SK-N-SH treated with all-trans-retinoic acid at 6 μM for 48 hours (cell line): ENCODE measurements at regions not wholly inside any gene's neighbourhood (a gene's known extent, or its start where the extent isn't known, plus 50 kb on each side); places are given as distances from the start of the nearest gene placed in this dataset.

ENCODE experiments used
- ATAC-seq: fragments of 200-7000 bp; cut with Tn5 transposase; 3 replicates; pipeline ENCODE4 v1.9.1; 2020; ENCODE audit warnings: mild to moderate bottlenecking, moderate library complexity
- BACH2 ChIP-seq: fragments of 250-450 bp; sonication (Bioruptor Pico); IDR thresholded peaks from 2 replicates; pipeline ENCODE4 v1.9.0; 2021; ENCODE audit warnings: mild to moderate bottlenecking, borderline replicate concordance
- ESRRG ChIP-seq: fragments of 250-450 bp; sonication (Bioruptor Pico); IDR thresholded peaks from 2 replicates; pipeline ENCODE4 v1.6.1; 2021; ENCODE audit warnings: mild to moderate bottlenecking
- GLIS3 ChIP-seq: fragments of 250-450 bp; sonication (Bioruptor Pico); IDR thresholded peaks from 2 replicates; pipeline ENCODE4 v1.5.0; 2020; ENCODE audit warnings: mild to moderate bottlenecking, moderate library complexity
- ISL1 ChIP-seq: fragments of 250-450 bp; sonication (Bioruptor Pico); IDR thresholded peaks from 2 replicates; pipeline ENCODE4 v2.1.2; 2022; ENCODE audit warnings: mild to moderate bottlenecking, moderate library complexity
- OSR1 ChIP-seq: fragments of 250-450 bp; sonication (Bioruptor Pico); IDR thresholded peaks from 2 replicates; pipeline ENCODE4 v1.8.0; 2022; ENCODE audit warnings: moderate library complexity, mild to moderate bottlenecking, inconsistent platforms
- PPARA ChIP-seq: fragments of 250-450 bp; sonication (Bioruptor Pico); IDR thresholded peaks from 2 replicates; pipeline ENCODE4 v1.5.0; 2020; ENCODE audit warnings: mild to moderate bottlenecking, borderline replicate concordance
- RARB ChIP-seq: fragments of 250-450 bp; sonication (Bioruptor Pico); IDR thresholded peaks from 2 replicates; pipeline ENCODE4 v1.8.0; 2021; ENCODE audit warnings: mild to moderate bottlenecking, moderate library complexity
- SNAI2 ChIP-seq: fragments of 250-450 bp; sonication (Bioruptor Pico); IDR thresholded peaks from 2 replicates; pipeline ENCODE4 v1.5.0; 2020; ENCODE audit warnings: mild to moderate bottlenecking, moderate library complexity
- TCF4 ChIP-seq: fragments of 250-450 bp; sonication (Bioruptor Pico); IDR thresholded peaks from 2 replicates; pipeline ENCODE4 v1.8.0; 2021; ENCODE audit warnings: mild to moderate bottlenecking, moderate library complexity, borderline replicate concordance
- TOX ChIP-seq: fragments of 250-450 bp; sonication (Bioruptor Pico); IDR thresholded peaks from 2 replicates; pipeline ENCODE4 v1.8.0; 2021; ENCODE audit warnings: mild to moderate bottlenecking, moderate library complexity, borderline replicate concordance
- ZC3H10 ChIP-seq: fragments of 250-450 bp; sonication (Bioruptor Pico); IDR thresholded peaks from 2 replicates; pipeline ENCODE4 v1.5.1; 2021; ENCODE audit warnings: mild to moderate bottlenecking, moderate library complexity
- ZFP30 ChIP-seq: fragments of 450-650 bp; formaldehyde crosslinking; IDR thresholded peaks from 2 replicates; pipeline ENCODE4 v1.5.0; 2022; ENCODE audit warnings: mild to moderate bottlenecking, moderate library complexity
- ZNF565 ChIP-seq: fragments of 450-650 bp; formaldehyde crosslinking; conservative IDR thresholded peaks from 2 replicates; pipeline ENCODE4 v1.5.0; 2020; ENCODE audit warnings: low read depth, mild to moderate bottlenecking, moderate library complexity
- ZNF8 ChIP-seq: fragments of 450-650 bp; formaldehyde crosslinking; IDR thresholded peaks from 2 replicates; pipeline ENCODE4 v1.5.0; 2020; ENCODE audit warnings: mild to moderate bottlenecking, moderate library complexity
- TF ChIP-seq, protein P1 (sequence below): fragments of 250-450 bp; sonication (Bioruptor Pico); IDR thresholded peaks from 2 replicates; pipeline ENCODE4 v1.5.1; 2020; ENCODE audit warnings: low read depth, mild to moderate bottlenecking, moderate library complexity
- TF ChIP-seq, protein P2 (sequence below): fragments of 250-450 bp; sonication (Bioruptor Pico); IDR thresholded peaks from 2 replicates; pipeline ENCODE4 v1.8.0; 2020; ENCODE audit warnings: mild to moderate bottlenecking, moderate library complexity, borderline replicate concordance
- TF ChIP-seq, protein P3 (sequence below): fragments of 250-450 bp; sonication (Bioruptor Pico); IDR thresholded peaks from 2 replicates; pipeline ENCODE4 v1.8.0; 2021; ENCODE audit warnings: low read depth, mild to moderate bottlenecking, moderate library complexity, borderline replicate concordance
- TF ChIP-seq, protein P4 (sequence below): fragments of 250-450 bp; sonication (Bioruptor Pico); IDR thresholded peaks from 2 replicates; pipeline ENCODE4 v1.5.0; 2020; ENCODE audit warnings: mild to moderate bottlenecking, moderate library complexity

DNA sequence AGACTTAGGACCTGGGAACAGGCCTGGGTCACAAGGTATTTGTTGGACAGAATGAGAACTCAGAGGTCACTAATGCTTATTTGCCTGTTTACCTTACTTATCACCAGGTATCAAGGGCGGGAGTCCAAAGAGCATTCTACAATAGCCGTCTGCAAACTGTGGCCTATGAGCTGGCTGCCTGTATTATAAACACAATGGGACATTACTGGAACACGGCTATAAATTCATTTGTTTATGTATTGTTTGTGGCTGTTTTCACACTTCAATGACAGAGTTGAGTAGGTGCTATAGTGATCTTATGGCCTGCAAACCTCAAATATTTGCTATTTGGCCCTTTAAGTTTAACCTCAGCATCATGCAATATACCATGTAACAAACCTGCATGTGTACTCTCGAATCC is 76.6 kb upstream of the ASTN2 start:
- TF ChIP-seq SNAI2 (no peak), ZNF565 (CRISPR knock-in tag) (no peak), PPARA (CRISPR knock-in tag) (no peak), ZNF8 (CRISPR knock-in tag) (no peak), TOX (CRISPR knock-in tag) (no peak), OSR1 (no peak), TCF4 (no peak), ZFP30 (no peak), RARB (no peak)
- TF ChIP-seq, protein P1, sequence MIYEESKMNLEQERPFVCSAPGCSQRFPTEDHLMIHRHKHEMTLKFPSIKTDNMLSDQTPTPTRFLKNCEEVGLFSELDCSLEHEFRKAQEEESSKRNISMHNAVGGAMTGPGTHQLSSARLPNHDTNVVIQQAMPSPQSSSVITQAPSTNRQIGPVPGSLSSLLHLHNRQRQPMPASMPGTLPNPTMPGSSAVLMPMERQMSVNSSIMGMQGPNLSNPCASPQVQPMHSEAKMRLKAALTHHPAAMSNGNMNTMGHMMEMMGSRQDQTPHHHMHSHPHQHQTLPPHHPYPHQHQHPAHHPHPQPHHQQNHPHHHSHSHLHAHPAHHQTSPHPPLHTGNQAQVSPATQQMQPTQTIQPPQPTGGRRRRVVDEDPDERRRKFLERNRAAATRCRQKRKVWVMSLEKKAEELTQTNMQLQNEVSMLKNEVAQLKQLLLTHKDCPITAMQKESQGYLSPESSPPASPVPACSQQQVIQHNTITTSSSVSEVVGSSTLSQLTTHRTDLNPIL (CRISPR knock-in tag): no peak
- TF ChIP-seq, protein P2, sequence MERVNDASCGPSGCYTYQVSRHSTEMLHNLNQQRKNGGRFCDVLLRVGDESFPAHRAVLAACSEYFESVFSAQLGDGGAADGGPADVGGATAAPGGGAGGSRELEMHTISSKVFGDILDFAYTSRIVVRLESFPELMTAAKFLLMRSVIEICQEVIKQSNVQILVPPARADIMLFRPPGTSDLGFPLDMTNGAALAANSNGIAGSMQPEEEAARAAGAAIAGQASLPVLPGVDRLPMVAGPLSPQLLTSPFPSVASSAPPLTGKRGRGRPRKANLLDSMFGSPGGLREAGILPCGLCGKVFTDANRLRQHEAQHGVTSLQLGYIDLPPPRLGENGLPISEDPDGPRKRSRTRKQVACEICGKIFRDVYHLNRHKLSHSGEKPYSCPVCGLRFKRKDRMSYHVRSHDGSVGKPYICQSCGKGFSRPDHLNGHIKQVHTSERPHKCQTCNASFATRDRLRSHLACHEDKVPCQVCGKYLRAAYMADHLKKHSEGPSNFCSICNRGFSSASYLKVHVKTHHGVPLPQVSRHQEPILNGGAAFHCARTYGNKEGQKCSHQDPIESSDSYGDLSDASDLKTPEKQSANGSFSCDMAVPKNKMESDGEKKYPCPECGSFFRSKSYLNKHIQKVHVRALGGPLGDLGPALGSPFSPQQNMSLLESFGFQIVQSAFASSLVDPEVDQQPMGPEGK (CRISPR knock-in tag): no peak
- TF ChIP-seq, protein P3, sequence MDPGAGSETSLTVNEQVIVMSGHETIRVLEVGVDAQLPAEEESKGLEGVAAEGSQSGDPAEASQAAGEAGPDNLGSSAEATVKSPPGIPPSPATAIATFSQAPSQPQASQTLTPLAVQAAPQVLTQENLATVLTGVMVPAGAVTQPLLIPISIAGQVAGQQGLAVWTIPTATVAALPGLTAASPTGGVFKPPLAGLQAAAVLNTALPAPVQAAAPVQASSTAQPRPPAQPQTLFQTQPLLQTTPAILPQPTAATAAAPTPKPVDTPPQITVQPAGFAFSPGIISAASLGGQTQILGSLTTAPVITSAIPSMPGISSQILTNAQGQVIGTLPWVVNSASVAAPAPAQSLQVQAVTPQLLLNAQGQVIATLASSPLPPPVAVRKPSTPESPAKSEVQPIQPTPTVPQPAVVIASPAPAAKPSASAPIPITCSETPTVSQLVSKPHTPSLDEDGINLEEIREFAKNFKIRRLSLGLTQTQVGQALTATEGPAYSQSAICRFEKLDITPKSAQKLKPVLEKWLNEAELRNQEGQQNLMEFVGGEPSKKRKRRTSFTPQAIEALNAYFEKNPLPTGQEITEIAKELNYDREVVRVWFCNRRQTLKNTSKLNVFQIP (CRISPR knock-in tag): no peak
- no peak for ATAC-seq

DNA sequence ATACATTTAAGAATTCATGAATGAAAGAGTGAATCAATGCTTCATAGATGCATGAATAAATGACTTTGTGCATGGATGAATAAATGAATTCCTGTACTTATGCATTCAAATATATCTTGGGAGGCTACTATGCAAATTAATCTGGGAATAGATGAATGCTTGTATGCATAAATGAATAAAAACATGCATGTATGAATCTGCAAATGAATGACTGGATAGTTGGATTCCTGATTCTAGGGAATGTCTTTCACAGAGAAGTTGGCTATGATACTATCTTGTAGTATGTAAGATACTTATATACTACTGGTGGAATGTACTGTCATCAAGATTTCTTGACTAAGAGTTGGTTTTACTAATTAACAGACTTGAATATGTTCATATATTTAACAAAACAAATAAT is 75.3 kb upstream of the ASTN2 start:
- no peak for ATAC-seq
- TF ChIP-seq, protein P3 (CRISPR knock-in tag): no peak
- no peak for TF ChIP-seq RARB
- no peak for TF ChIP-seq ISL1 (CRISPR knock-in tag)
- TF ChIP-seq OSR1: no peak
- no peak for TF ChIP-seq ZC3H10 (CRISPR knock-in tag)
- no peak for TF ChIP-seq BACH2

DNA sequence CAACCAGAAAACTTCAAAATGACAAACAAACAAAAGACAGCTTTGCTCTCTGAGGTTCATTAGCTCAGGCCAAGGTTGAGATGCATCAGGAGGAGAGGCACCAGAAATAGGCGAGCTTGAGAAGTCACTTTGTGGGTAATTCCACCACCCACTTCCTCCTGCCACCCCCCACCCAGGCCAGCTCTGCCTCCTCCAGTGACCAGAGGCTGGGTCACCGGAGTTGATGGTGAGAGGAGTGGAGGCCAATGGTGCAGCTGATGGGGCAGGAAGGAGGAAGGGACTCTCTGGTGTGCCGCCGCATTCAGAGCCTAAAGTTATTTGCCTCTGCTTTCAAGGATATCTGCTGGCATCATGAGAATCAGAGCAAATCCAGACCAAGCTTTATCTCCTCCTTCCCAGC is 73.8 kb upstream of the ASTN2 start:
- no peak for ATAC-seq
- TF ChIP-seq OSR1 (no peak), ESRRG (CRISPR knock-in tag) (no peak), PPARA (CRISPR knock-in tag) (no peak), ZC3H10 (CRISPR knock-in tag) (no peak), GLIS3 (CRISPR knock-in tag) (no peak)
- TF ChIP-seq, protein P4, sequence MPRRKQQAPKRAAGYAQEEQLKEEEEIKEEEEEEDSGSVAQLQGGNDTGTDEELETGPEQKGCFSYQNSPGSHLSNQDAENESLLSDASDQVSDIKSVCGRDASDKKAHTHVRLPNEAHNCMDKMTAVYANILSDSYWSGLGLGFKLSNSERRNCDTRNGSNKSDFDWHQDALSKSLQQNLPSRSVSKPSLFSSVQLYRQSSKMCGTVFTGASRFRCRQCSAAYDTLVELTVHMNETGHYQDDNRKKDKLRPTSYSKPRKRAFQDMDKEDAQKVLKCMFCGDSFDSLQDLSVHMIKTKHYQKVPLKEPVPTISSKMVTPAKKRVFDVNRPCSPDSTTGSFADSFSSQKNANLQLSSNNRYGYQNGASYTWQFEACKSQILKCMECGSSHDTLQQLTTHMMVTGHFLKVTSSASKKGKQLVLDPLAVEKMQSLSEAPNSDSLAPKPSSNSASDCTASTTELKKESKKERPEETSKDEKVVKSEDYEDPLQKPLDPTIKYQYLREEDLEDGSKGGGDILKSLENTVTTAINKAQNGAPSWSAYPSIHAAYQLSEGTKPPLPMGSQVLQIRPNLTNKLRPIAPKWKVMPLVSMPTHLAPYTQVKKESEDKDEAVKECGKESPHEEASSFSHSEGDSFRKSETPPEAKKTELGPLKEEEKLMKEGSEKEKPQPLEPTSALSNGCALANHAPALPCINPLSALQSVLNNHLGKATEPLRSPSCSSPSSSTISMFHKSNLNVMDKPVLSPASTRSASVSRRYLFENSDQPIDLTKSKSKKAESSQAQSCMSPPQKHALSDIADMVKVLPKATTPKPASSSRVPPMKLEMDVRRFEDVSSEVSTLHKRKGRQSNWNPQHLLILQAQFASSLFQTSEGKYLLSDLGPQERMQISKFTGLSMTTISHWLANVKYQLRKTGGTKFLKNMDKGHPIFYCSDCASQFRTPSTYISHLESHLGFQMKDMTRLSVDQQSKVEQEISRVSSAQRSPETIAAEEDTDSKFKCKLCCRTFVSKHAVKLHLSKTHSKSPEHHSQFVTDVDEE (CRISPR knock-in tag): no peak
- TF ChIP-seq, protein P2 (CRISPR knock-in tag): no peak
